ENCODE measurements at regions not wholly inside any gene's neighbourhood (a gene's known extent, or its start where the extent isn't known, plus 50 kb on each side); places are given as distances from the start of the nearest gene placed in this dataset.

GRCh38 chr2:128755695-128756364 lies 437.2 kb upstream of the HS6ST1 start:
- peak; percentile 48 for TF ChIP-seq CTCF (conservative IDR thresholded peaks at IDR 0.05)
- H3K27ac ChIP-seq = no peak overlapping the region

- no peak for TF ChIP-seq CTCF (conservative IDR thresholded peaks at IDR 0.05)
- no peak overlapping the region for H3K27ac ChIP-seq
Observed at GRCh38 chr2:128756365-128756717, 437.7 kb upstream of the HS6ST1 start.

DNA sequence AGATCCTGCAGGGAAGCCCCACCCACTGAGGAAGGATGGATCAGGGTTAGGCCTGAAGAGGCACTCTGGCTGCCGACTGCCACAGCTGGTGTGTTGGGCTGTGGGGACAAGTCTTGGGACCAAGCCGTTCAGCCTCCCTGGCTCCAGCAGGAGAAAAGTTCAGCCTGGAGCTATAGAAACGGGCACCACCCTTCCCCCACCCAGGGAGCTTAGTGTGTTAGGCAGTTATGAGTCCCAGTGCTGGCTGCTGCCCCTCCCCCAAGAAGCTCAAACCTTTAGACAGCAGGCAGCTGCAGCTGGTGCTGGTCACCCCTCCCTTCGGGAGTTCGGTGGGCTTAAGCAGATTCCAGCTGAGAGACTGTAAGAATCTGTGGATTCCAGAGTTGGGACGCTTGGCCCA lies 447.1 kb upstream of the HS6ST1 start:
- H3K27ac ChIP-seq = no peak overlapping the region
- TF ChIP-seq CTCF (conservative IDR thresholded peaks at IDR 0.05) = no peak

DNA sequence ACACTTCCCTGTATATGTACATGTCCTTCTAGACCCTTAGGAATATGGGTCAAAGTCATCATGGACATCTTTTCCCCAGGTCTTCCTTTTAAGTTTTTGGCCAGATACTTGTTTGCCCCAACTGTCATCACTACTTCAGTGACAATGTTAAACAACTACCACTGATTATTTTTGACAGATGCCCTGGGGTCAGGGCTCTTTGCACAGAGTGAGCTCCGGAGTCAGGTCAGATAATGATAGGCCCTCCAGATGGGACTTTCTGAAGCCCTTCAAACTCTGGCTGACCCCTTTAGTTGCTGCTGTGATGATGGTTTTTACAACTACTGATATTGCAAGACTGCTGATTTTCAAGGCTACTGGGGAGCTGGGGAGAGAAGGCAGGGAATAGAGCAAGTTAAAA lies 449.4 kb upstream of the HS6ST1 start:
- no peak overlapping the region for H3K27ac ChIP-seq
- no peak for TF ChIP-seq CTCF (conservative IDR thresholded peaks at IDR 0.05)

- no peak overlapping the region for H3K27ac ChIP-seq
Observed at GRCh38 chr2:128769457-128770142, 450.9 kb upstream of the HS6ST1 start.

DNA sequence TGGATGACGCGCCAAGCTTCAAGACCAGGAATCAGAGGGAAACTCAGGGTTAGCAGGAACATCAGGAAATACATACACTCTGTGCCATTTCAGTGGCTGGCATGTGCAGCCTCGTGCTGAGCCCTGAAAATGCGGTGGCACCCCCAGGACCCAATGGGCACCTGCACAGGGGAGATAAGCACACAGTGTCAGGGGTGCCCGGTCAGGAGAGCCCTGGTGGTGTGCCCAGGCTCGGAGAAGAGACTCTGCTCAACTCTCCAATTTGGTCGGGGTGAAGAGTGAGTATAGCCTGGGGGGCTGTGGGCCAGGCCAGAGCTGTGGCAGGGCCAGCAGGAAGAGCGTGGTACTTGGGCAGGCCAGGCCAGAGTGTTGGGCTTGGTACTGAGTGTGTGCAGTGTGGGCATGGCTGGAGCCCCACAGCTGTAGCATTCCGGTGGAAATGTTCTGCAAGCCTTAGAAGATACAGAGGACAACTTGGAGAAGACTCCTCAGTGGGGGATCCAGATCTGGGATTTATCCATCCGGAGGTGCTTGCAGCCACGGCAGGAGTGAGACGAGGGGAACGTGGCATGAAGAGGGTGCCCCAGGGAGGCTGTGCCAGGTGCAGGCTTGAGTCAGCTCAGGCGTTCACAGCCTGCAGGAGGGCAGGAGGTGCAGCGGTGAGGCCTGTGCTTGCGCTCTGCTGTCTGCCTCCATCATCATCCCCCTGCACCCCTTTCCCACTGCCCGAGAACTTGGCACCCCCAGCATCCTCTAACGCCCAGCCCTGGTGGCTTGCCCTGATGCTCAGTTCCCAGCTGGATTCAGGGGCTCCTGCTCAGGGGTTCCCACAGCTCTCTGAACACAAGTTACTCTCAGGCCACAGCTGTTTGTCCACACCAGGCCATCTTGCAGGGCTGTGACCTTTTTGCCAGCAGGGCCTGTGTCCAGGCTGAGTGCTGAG lies 451.7 kb upstream of the HS6ST1 start:
- H3K27ac ChIP-seq = no peak overlapping the region
- TF ChIP-seq CTCF (conservative IDR thresholded peaks at IDR 0.05) = no peak

More at GRCh38 chr2:128769457-128770142, 450.9 kb upstream of the HS6ST1 start:
- TF ChIP-seq CTCF (conservative IDR thresholded peaks at IDR 0.05) = no peak

- H3K27ac ChIP-seq = no peak overlapping the region
- no peak for TF ChIP-seq CTCF (conservative IDR thresholded peaks at IDR 0.05)
Observed at GRCh38 chr2:128771401-128771800, 452.7 kb upstream of the HS6ST1 start.

Data from VCaP (cell line).